H9 (cell line): ENCODE measurements at regions not wholly inside any gene's neighbourhood (a gene's known extent, or its start where the extent isn't known, plus 50 kb on each side); places are given as distances from the start of the nearest gene placed in this dataset.

Source experiments
- DNase-seq: peaks from one replicate; pipeline ENCODE4 v3.0.0-alpha.2; 2017
- H2AFZ ChIP-seq: one replicate; pipeline ENCODE4 v1.6.1; 2013; ENCODE audit warnings: mild to moderate bottlenecking, low read length, control low read depth, moderate library complexity
- H2AK5ac ChIP-seq: 2 replicates; pipeline ENCODE4 v1.6.1; 2013; ENCODE audit warnings: low read length, control low read depth, mixed read lengths; ENCODE audit not compliant: insufficient read length
- H2BK120ac ChIP-seq: one replicate; pipeline ENCODE4 v1.6.1; 2013; ENCODE audit warnings: low read depth, mild to moderate bottlenecking, low read length, control low read depth, inconsistent platforms; ENCODE audit not compliant: poor library complexity, severe bottlenecking
- H2BK12ac ChIP-seq: 2 replicates; pipeline ENCODE4 v1.6.1; 2013; ENCODE audit warnings: low read length, control low read depth, mixed read lengths, low read depth; ENCODE audit not compliant: insufficient read length
- H2BK15ac ChIP-seq: 2 replicates; pipeline ENCODE4 v1.6.1; 2013; ENCODE audit warnings: low read depth, low read length, control low read depth
- H2BK20ac ChIP-seq: one replicate; pipeline ENCODE4 v1.6.1; 2013; ENCODE audit warnings: low read depth, mild to moderate bottlenecking, low read length, control low read depth, inconsistent platforms; ENCODE audit not compliant: poor library complexity, severe bottlenecking
- H2BK5ac ChIP-seq: 2 replicates; pipeline ENCODE4 v1.6.1; 2013; ENCODE audit warnings: low read length, control low read depth, mixed read lengths; ENCODE audit not compliant: insufficient read length
- H3K14ac ChIP-seq: 2 replicates; pipeline ENCODE4 v1.6.1; 2013; ENCODE audit warnings: low read length, control low read depth; ENCODE audit not compliant: insufficient read depth
- H3K18ac ChIP-seq: 2 replicates; pipeline ENCODE4 v1.6.1; 2013; ENCODE audit warnings: low read depth, mild to moderate bottlenecking, mixed read lengths, low read length, control low read depth; ENCODE audit not compliant: insufficient read length
- H3K23ac ChIP-seq: 2 replicates; pipeline ENCODE4 v1.6.1; 2013; ENCODE audit warnings: low read length, control low read depth, mixed read lengths, low read depth; ENCODE audit not compliant: insufficient read length
- H3K23me2 ChIP-seq: 2 replicates; pipeline ENCODE4 v1.6.1; 2013; ENCODE audit warnings: low read depth, mild to moderate bottlenecking, mixed read lengths, low read length, control low read depth; ENCODE audit not compliant: insufficient read length, poor library complexity, severe bottlenecking
- H3K27ac ChIP-seq: 2 replicates; pipeline ENCODE4 v1.5.1; 2013; ENCODE audit warnings: low read length, control low read depth, mixed read lengths, low read depth; ENCODE audit not compliant: insufficient read length
- H3K27me3 ChIP-seq: 2 replicates; pipeline ENCODE4 v1.6.1; 2013; ENCODE audit warnings: low read length, control low read depth, inconsistent platforms; ENCODE audit not compliant: insufficient read depth
- H3K4ac ChIP-seq: 2 replicates; pipeline ENCODE4 v1.6.1; 2013; ENCODE audit warnings: low read depth, mild to moderate bottlenecking, control low read depth, inconsistent platforms, low read length, moderate library complexity
- H3K4me1 ChIP-seq: 2 replicates; pipeline ENCODE4 v1.6.1; 2013; ENCODE audit warnings: low read length, control low read depth, inconsistent platforms; ENCODE audit not compliant: insufficient read depth
- H3K4me2 ChIP-seq: 2 replicates; pipeline ENCODE4 v1.6.1; 2013; ENCODE audit warnings: low read length, control low read depth, mixed read lengths; ENCODE audit not compliant: insufficient read length, insufficient read depth
- H3K56ac ChIP-seq: 2 replicates; pipeline ENCODE4 v1.6.1; 2013; ENCODE audit warnings: low read depth, mild to moderate bottlenecking, mixed read lengths, low read length, control low read depth; ENCODE audit not compliant: insufficient read length
- H3K79me1 ChIP-seq: 2 replicates; pipeline ENCODE4 v1.6.1; 2013; ENCODE audit warnings: low read depth, mild to moderate bottlenecking, moderate library complexity, low read length, control low read depth, inconsistent platforms; ENCODE audit not compliant: insufficient read depth, poor library complexity, severe bottlenecking
- H3K79me2 ChIP-seq: 2 replicates; pipeline ENCODE4 v1.6.1; 2013; ENCODE audit warnings: low read length, control low read depth, inconsistent platforms; ENCODE audit not compliant: insufficient read depth
- H3K9ac ChIP-seq: 2 replicates; pipeline ENCODE4 v1.6.1; 2013; ENCODE audit warnings: low read length, control low read depth, mixed read lengths; ENCODE audit not compliant: insufficient read length; ENCODE audit errors: extremely low read depth
- H3K9me3 ChIP-seq: one replicate; pipeline ENCODE4 v1.6.1; 2013; ENCODE audit warnings: low read depth, low read length, inconsistent platforms; ENCODE audit not compliant: control insufficient read depth
- H3T11ph ChIP-seq: one replicate; pipeline ENCODE4 v1.6.1; 2013; ENCODE audit warnings: mild to moderate bottlenecking, low read length, control low read depth, inconsistent platforms
- H4K20me1 ChIP-seq: one replicate; pipeline ENCODE4 v1.6.1; 2013; ENCODE audit not compliant: control insufficient read depth, insufficient read length, insufficient read depth
- H4K5ac ChIP-seq: 2 replicates; pipeline ENCODE4 v1.6.1; 2013; ENCODE audit warnings: low read depth, mild to moderate bottlenecking, mixed read lengths, low read length, control low read depth; ENCODE audit not compliant: insufficient read length
- H4K8ac ChIP-seq: replicated peaks from 2 replicates; pipeline ENCODE4 v1.6.1; 2013; ENCODE audit warnings: low read length, control low read depth, mixed read lengths, low read depth; ENCODE audit not compliant: insufficient read length
- H4K91ac ChIP-seq: 2 replicates; pipeline ENCODE4 v1.6.1; 2013; ENCODE audit warnings: low read depth, mild to moderate bottlenecking, moderate library complexity, mixed read lengths, low read length, control low read depth; ENCODE audit not compliant: insufficient read length
- H3K27ac Mint-ChIP-seq, 3 experiments: 2 replicates in 2 of 3; 3 replicates in 1 of 3; pipeline ENCODE4 v1.8.0; 2020 to 2021; ENCODE audit warnings: mixed read lengths in 3 of 3, mild to moderate bottlenecking in 1 of 3, moderate library complexity in 1 of 3
- H3K27me3 Mint-ChIP-seq: 2 replicates; pipeline ENCODE4 v1.8.0; 2021; ENCODE audit warnings: low read depth, mild to moderate bottlenecking, moderate library complexity, mixed read lengths
- H3K36me3 Mint-ChIP-seq, 3 experiments: 2 replicates in 2 of 3; 3 replicates in 1 of 3; pipeline ENCODE4 v1.8.0; 2020 to 2021; ENCODE audit warnings: low read depth in 3 of 3, mixed read lengths in 3 of 3; ENCODE audit not compliant: insufficient read depth in 1 of 3
- H3K4me1 Mint-ChIP-seq, 2 experiments: 2 replicates each; pipeline ENCODE4 v1.8.0; 2020; ENCODE audit warnings: mixed read lengths in 2 of 2
- H3K4me3 Mint-ChIP-seq, 2 experiments: 2 replicates in 1 of 2; 3 replicates in 1 of 2; pipeline ENCODE4 v1.8.0; 2020 to 2021; ENCODE audit warnings: mild to moderate bottlenecking in 2 of 2, mixed read lengths in 2 of 2, moderate library complexity in 1 of 2
- H3K9me3 Mint-ChIP-seq, 2 experiments: 2 replicates in 1 of 2; 3 replicates in 1 of 2; pipeline ENCODE4 v1.8.0; 2020; ENCODE audit warnings: mild to moderate bottlenecking in 2 of 2, mixed read lengths in 2 of 2, moderate library complexity in 1 of 2
- CTCF ChIP-seq: fragments of 200-600 bp; sonication (generic); conservative IDR thresholded peaks from 3 replicates; pipeline ENCODE4 v1.8.0; 2021; ENCODE audit warnings: antibody characterized with exemption, mild to moderate bottlenecking
- WGBS: extraction: QIAGEN DNeasy Blood & Tissue Kit; methylation state at CpG from one replicate; pipeline ENCODE4 v1.1.7; 2013; ENCODE audit warnings: missing lambda C conversion rate, low lambda C conversion rate, mixed read lengths; ENCODE audit not compliant: insufficient read length; ENCODE audit errors: extremely low coverage; 5-methylcytosine and 5-hydroxymethylcytosine counted together

- no CpG with 5 or more reads among the region's 7 CpGs for WGBS
- no peak overlapping the region for H2BK20ac ChIP-seq
These were observed 67.8 kb upstream of the ANKEF1 start for GRCh38 chr20:9966966-9967365.

More at GRCh38 chr20:9966966-9967365, 67.8 kb upstream of the ANKEF1 start:
- no peaks in the 10 kb centered on the region for H3K4me1 ChIP-seq
- H2BK12ac ChIP-seq = no peak overlapping the region
- no peak overlapping the region for H2BK120ac ChIP-seq
- H2AFZ ChIP-seq = no peak overlapping the region
- Mint-ChIP-seq H3K27ac (no peak overlapping the region), H3K27me3 (no peaks in the 10 kb centered on the region), H3K36me3 (no peaks in the 10 kb centered on the region), H3K4me1 (peaks cover 13 to 17% of the 10 kb centered on the region in 2 experiments), H3K9me3 (no peaks in the 10 kb centered on the region; a peak in 1 of 5 replicates), H3K4me3 (no peak overlapping the region)
- no peak overlapping the region for H3K23ac ChIP-seq
- no peak overlapping the region for H2BK5ac ChIP-seq
- H4K5ac ChIP-seq = no peak overlapping the region
- no peak for DNase-seq
- H4K20me1 ChIP-seq = no peaks in the 10 kb centered on the region
- no peak overlapping the region for H3K4me2 ChIP-seq
- no peaks in the 10 kb centered on the region for H3K79me2 ChIP-seq
- no peaks in the 10 kb centered on the region for H3K23me2 ChIP-seq
- no peaks in the 10 kb centered on the region for H3K27me3 ChIP-seq
- TF ChIP-seq CTCF = peak; percentile 59
- no peak overlapping the region for H3K14ac ChIP-seq
- H2BK15ac ChIP-seq = no peak overlapping the region
- H4K8ac ChIP-seq = no peak overlapping the region
- H3T11ph ChIP-seq = no peak overlapping the region
- no peaks in the 10 kb centered on the region for H3K79me1 ChIP-seq
- H4K91ac ChIP-seq = no peak overlapping the region
- no peaks in the 10 kb centered on the region for H3K9me3 ChIP-seq
- H2AK5ac ChIP-seq = no peak overlapping the region
- H3K9ac ChIP-seq = no peak overlapping the region
- no peak overlapping the region for H3K27ac ChIP-seq
- H3K56ac ChIP-seq = no peak overlapping the region
- no peak overlapping the region for H3K4ac ChIP-seq
- H3K18ac ChIP-seq = no peak overlapping the region
